ENCODE measurements at regions not wholly inside any gene's neighbourhood (a gene's known extent, or its start where the extent isn't known, plus 50 kb on each side); places are given as distances from the start of the nearest gene placed in this dataset.

GRCh38 chr18:44231936-44232335 lies 448.8 kb upstream of the SETBP1 start:
- DNase-seq, result no peak

DNA sequence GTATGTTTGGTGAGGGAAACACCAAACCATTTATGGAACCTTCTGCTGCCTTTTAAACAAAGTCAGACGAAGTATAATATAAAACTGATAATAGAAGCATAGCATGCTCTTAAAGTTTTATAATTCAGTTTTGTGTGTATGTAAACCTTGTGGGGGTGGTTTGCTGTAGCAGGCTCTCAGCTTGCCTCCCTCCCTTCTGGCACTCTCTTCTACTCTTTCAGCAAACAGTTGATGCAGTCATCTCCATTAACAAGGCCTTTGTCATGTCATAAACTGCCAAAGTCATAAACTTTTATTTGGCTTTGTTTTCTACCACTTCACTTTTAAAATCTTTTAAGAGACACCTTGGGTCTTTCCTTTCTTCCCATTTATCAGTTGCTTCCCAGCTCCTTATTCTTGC lies 448.2 kb upstream of the SETBP1 start:
- no peaks in the 10 kb centered on the region for H3K9me3 ChIP-seq
- DNase-seq, result no peak
- peaks cover 3% of the 10 kb centered on the region for H3K4me1 ChIP-seq
- no peak overlapping the region for H3K27ac ChIP-seq
- no peaks in the 10 kb centered on the region for H3K27me3 ChIP-seq
- intact Hi-C loops (cut with DNase I), result no loop called here
- no peaks in the 10 kb centered on the region for H3K36me3 ChIP-seq
- TF ChIP-seq, protein P1, sequence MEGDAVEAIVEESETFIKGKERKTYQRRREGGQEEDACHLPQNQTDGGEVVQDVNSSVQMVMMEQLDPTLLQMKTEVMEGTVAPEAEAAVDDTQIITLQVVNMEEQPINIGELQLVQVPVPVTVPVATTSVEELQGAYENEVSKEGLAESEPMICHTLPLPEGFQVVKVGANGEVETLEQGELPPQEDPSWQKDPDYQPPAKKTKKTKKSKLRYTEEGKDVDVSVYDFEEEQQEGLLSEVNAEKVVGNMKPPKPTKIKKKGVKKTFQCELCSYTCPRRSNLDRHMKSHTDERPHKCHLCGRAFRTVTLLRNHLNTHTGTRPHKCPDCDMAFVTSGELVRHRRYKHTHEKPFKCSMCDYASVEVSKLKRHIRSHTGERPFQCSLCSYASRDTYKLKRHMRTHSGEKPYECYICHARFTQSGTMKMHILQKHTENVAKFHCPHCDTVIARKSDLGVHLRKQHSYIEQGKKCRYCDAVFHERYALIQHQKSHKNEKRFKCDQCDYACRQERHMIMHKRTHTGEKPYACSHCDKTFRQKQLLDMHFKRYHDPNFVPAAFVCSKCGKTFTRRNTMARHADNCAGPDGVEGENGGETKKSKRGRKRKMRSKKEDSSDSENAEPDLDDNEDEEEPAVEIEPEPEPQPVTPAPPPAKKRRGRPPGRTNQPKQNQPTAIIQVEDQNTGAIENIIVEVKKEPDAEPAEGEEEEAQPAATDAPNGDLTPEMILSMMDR (IDR thresholded peaks at IDR 0.05), result no peak
- no peak for ATAC-seq
- H3K4me3 ChIP-seq, result no peak overlapping the region

More at GRCh38 chr18:44231936-44232335, 448.8 kb upstream of the SETBP1 start:
- Histone ChIP-seq H3K27me3 (no peaks in the 10 kb centered on the region), H3K27ac (no peak overlapping the region), H3K4me3 (no peak overlapping the region), H3K4me1 (peaks cover 3% of the 10 kb centered on the region), H3K36me3 (no peaks in the 10 kb centered on the region), H3K9me3 (no peaks in the 10 kb centered on the region)
- no peak for ATAC-seq
- intact Hi-C loops (cut with DNase I), result no loop called here
- TF ChIP-seq, protein P1 (IDR thresholded peaks at IDR 0.05), result no peak

DNA sequence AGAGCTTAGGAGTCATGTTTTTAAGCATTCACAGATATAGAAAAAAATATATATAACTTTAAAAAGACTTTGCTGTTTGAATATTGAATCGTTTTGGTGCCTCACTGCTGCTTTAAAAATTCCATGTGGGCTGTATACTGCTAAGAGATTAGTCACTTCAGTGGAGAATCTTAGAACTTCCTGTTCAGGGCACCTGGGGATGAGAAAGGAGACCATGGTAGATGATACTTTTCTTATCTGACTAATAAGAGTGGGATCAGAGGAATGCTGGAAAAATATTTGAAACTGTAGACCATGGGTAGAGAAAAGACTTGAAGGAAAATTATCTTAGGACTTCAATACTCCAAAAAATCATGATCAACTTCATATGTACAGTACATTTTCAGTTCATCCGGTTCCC lies 442.2 kb upstream of the SETBP1 start:
- Histone ChIP-seq H3K36me3 (no peaks in the 10 kb centered on the region), H3K4me1 (no peaks in the 10 kb centered on the region), H3K9me3 (no peaks in the 10 kb centered on the region), H3K27ac (no peak overlapping the region), H3K4me3 (no peak overlapping the region), H3K27me3 (no peaks in the 10 kb centered on the region)
- no peak for DNase-seq
- intact Hi-C loops (cut with DNase I), result no loop called here
- no peak for ATAC-seq
- TF ChIP-seq, protein P1 (IDR thresholded peaks at IDR 0.05), result no peak

- DNase-seq (no peak), ATAC-seq (no peak)
- H3K36me3 ChIP-seq, result no peaks in the 10 kb centered on the region
- H3K4me1 ChIP-seq, result no peaks in the 10 kb centered on the region
- H3K9me3 ChIP-seq, result no peaks in the 10 kb centered on the region
- intact Hi-C loops (cut with DNase I), result no loop called here
- no peaks in the 10 kb centered on the region for H3K27me3 ChIP-seq
- no peak overlapping the region for H3K4me3 ChIP-seq
- H3K27ac ChIP-seq, result no peak overlapping the region
- TF ChIP-seq, protein P1 (IDR thresholded peaks at IDR 0.05), result no peak
Observed at GRCh38 chr18:44238911-44239310, 441.8 kb upstream of the SETBP1 start.

GRCh38 chr18:44241020-44241419 lies 439.7 kb upstream of the SETBP1 start:
- Histone ChIP-seq H3K36me3 (no peaks in the 10 kb centered on the region), H3K4me1 (no peaks in the 10 kb centered on the region), H3K9me3 (no peaks in the 10 kb centered on the region), H3K4me3 (no peak overlapping the region), H3K27me3 (no peaks in the 10 kb centered on the region), H3K27ac (no peak overlapping the region)
- no peak for ATAC-seq
- DNase-seq, result no peak
- intact Hi-C loops (cut with DNase I), result no loop called here
- TF ChIP-seq, protein P1 (IDR thresholded peaks at IDR 0.05), result no peak

- intact Hi-C loops (cut with DNase I), result no loop called here
- Histone ChIP-seq H3K36me3 (no peaks in the 10 kb centered on the region), H3K27ac (no peak overlapping the region), H3K9me3 (no peaks in the 10 kb centered on the region), H3K27me3 (no peaks in the 10 kb centered on the region), H3K4me3 (no peak overlapping the region), H3K4me1 (no peaks in the 10 kb centered on the region)
- no peak for ATAC-seq
- DNase-seq, result no peak
- TF ChIP-seq, protein P1 (IDR thresholded peaks at IDR 0.05), result no peak
Observed at GRCh38 chr18:44245019-44245418, 435.7 kb upstream of the SETBP1 start.

All from upper lobe of right lung (tissue), 1 donor.